PC-9 (cell line): ENCODE measurements at regions not wholly inside any gene's neighbourhood (a gene's known extent, or its start where the extent isn't known, plus 50 kb on each side); places are given as distances from the start of the nearest gene placed in this dataset.

ENCODE experiments used
- BruUV-seq: library from RNA; stranded (reverse); fragments of 400-500 nt; replicated peaks from 2 replicates; lab custom pipeline; 2021; lab: Mats Ljungman, UMichigan
- CTCF ChIA-PET: fragments of 300-600 bp; sonication (Branson Sonifier 250); formaldehyde crosslinking; loops from one replicate; lab custom pipeline; 2022; ENCODE audit warnings: antibody characterized with exemption; lab: Charles Lee
- POLR2A ChIA-PET: fragments of 300-600 bp; sonication (Branson Sonifier 250); formaldehyde crosslinking; loops from one replicate; lab custom pipeline; 2022; ENCODE audit warnings: antibody characterized with exemption; ENCODE audit not compliant: unreplicated experiment; lab: Charles Lee
- DNase-seq, 2 experiments: peaks; one replicate each; pipeline versions ENCODE4 v3.0.0 to v3.0.0-alpha.2; 2015 to 2022; ENCODE audit warnings: mixed read lengths in 1 of 2
- H2AFZ ChIP-seq: fragments of 200-600 bp; sonication (generic); 2 replicates; pipeline ENCODE4 v1.8.1; 2017; ENCODE audit warnings: antibody characterized with exemption
- H3F3A ChIP-seq: fragments of 200-600 bp; sonication (generic); 2 replicates; pipeline ENCODE4 v1.8.1; 2017; ENCODE audit warnings: antibody characterized with exemption, mild to moderate bottlenecking, low read depth; ENCODE audit not compliant: insufficient read depth
- H3K27ac ChIP-seq: fragments of 200-600 bp; sonication (generic); 2 replicates; pipeline ENCODE4 v1.6.1; 2016; ENCODE audit warnings: mixed run types
- H3K27me3 ChIP-seq: fragments of 200-600 bp; sonication (generic); 2 replicates; pipeline ENCODE4 v1.6.1; 2016; ENCODE audit warnings: low read depth, mixed run types; ENCODE audit not compliant: insufficient read depth
- H3K36me3 ChIP-seq: fragments of 200-600 bp; sonication (generic); 2 replicates; pipeline ENCODE4 v1.6.1; 2016; ENCODE audit warnings: low read depth, mixed run types
- H3K4me1 ChIP-seq: fragments of 200-600 bp; sonication (generic); replicated peaks from 2 replicates; pipeline ENCODE4 v1.6.1; 2016; ENCODE audit warnings: mixed run types; ENCODE audit not compliant: insufficient read depth
- H3K4me2 ChIP-seq: fragments of 200-600 bp; sonication (generic); 2 replicates; pipeline ENCODE4 v1.6.1; 2017; ENCODE audit warnings: mixed run types
- H3K4me3 ChIP-seq: fragments of 200-600 bp; sonication (generic); 2 replicates; pipeline ENCODE4 v1.6.1; 2016; ENCODE audit warnings: mixed run types
- H3K79me2 ChIP-seq: fragments of 200-600 bp; sonication (generic); 2 replicates; pipeline ENCODE4 v1.6.1; 2017; ENCODE audit warnings: low read depth, mixed run types
- H3K9me2 ChIP-seq: fragments of 200-600 bp; sonication (generic); 2 replicates; pipeline ENCODE4 v1.8.1; 2017; ENCODE audit warnings: mild to moderate bottlenecking; ENCODE audit not compliant: insufficient read depth
- H3K9me3 ChIP-seq: fragments of 200-600 bp; sonication (generic); 2 replicates; pipeline ENCODE4 v1.8.1; 2016; ENCODE audit warnings: low read depth; ENCODE audit not compliant: insufficient read depth
- H4K20me1 ChIP-seq: fragments of 200-600 bp; sonication (generic); 2 replicates; pipeline ENCODE4 v1.8.1; 2017; ENCODE audit not compliant: insufficient read depth
- CTCF ChIP-seq: fragments of 200-600 bp; sonication (generic); conservative IDR thresholded peaks from 2 replicates; pipeline ENCODE4 v1.6.1; 2017; ENCODE audit warnings: mixed run types, antibody characterized with exemption, mild to moderate bottlenecking, moderate library complexity
- EZH2 ChIP-seq: fragments of 200-600 bp; sonication (generic); IDR thresholded peaks from 2 replicates; pipeline ENCODE4 v1.8.0; 2017; ENCODE audit warnings: antibody characterized with exemption, low read depth
- intact Hi-C: fragments of 100-400 bp; cut with micrococcal nuclease; formaldehyde crosslinking; loops from one replicate; pipeline ENCODE4 v1.10.0; 2022; ENCODE audit not compliant: unreplicated experiment

GRCh38 chr2:226126104-226126503, 673.5 kb downstream of the IRS1 start:
- H4K20me1 ChIP-seq: no peaks in the 10 kb centered on the region
- 0 out of 2 replicates have a peak, but pooled peaks cover 6% of the 10 kb centered on the region for H3K4me1 ChIP-seq
- H3K9me3 ChIP-seq: peaks cover 21% of the 10 kb centered on the region
- ChIA-PET CTCF (no interaction called here), POLR2A (no interaction called here)
- no TSS peak for BruUV-seq
- no peaks in the 10 kb centered on the region for H3K27me3 ChIP-seq
- DNase-seq: no peak
- H3F3A ChIP-seq: no peaks in the 10 kb centered on the region; the same call in 1 of the 2 replicates
- H2AFZ ChIP-seq: no peak overlapping the region
- no peak overlapping the region for H3K4me2 ChIP-seq
- no peak overlapping the region for H3K4me3 ChIP-seq
- intact Hi-C loops: no loop called here
- no peaks in the 10 kb centered on the region for H3K79me2 ChIP-seq
- no peak overlapping the region for H3K27ac ChIP-seq
- no peaks in the 10 kb centered on the region for H3K36me3 ChIP-seq
- no peaks in the 10 kb centered on the region for H3K9me2 ChIP-seq
- TF ChIP-seq EZH2: no peak
- TF ChIP-seq CTCF: no peak

GRCh38 chr2:226125176-226125883, 674.3 kb downstream of the IRS1 start:
- no peaks in the 10 kb centered on the region for H4K20me1 ChIP-seq
- no peaks in the 10 kb centered on the region for H3K36me3 ChIP-seq
- TF ChIP-seq CTCF (no peak), EZH2 (no peak)
- H3K4me2 ChIP-seq: no peak overlapping the region
- CTCF ChIA-PET: no interaction called here
- POLR2A ChIA-PET: no interaction called here
- H3F3A ChIP-seq: 0 out of 2 replicates have a peak, but pooled peaks cover under 1% of the 10 kb centered on the region
- no peak overlapping the region for H3K4me3 ChIP-seq
- intact Hi-C loops: no loop called here
- peaks cover 1% of the 10 kb centered on the region for H3K4me1 ChIP-seq
- no peaks in the 10 kb centered on the region for H3K27me3 ChIP-seq
- H3K79me2 ChIP-seq: no peaks in the 10 kb centered on the region
- H3K27ac ChIP-seq: no peak overlapping the region
- no peaks in the 10 kb centered on the region for H3K9me2 ChIP-seq
- no peak for DNase-seq
- BruUV-seq: no TSS peak
- H3K9me3 ChIP-seq: peaks cover 21% of the 10 kb centered on the region
- H2AFZ ChIP-seq: no peak overlapping the region

- Histone ChIP-seq H2AFZ (no peak overlapping the region), H3K4me2 (no peak overlapping the region), H3K36me3 (no peaks in the 10 kb centered on the region), H3K4me3 (no peak overlapping the region), H3K27ac (no peak overlapping the region), H3F3A (peaks cover 8% of the 10 kb centered on the region; the same call in 1 of the 2 replicates), H3K9me3 (peaks cover 21% of the 10 kb centered on the region), H3K79me2 (no peaks in the 10 kb centered on the region), H3K4me1 (peaks cover 9% of the 10 kb centered on the region), H3K27me3 (no peaks in the 10 kb centered on the region), H3K9me2 (no peaks in the 10 kb centered on the region), H4K20me1 (no peaks in the 10 kb centered on the region)
- no peak for DNase-seq
- ChIA-PET CTCF (no interaction called here), POLR2A (no interaction called here)
- intact Hi-C loops: no loop called here
- TF ChIP-seq EZH2 (no peak), CTCF (no peak)
- BruUV-seq: no TSS peak
Observed at GRCh38 chr2:226124548-226125011, 675.0 kb downstream of the IRS1 start.
